SK-N-SH treated with all-trans-retinoic acid at 6 μM for 48 hours (cell line): ENCODE measurements at regions not wholly inside any gene's neighbourhood (a gene's known extent, or its start where the extent isn't known, plus 50 kb on each side); places are given as distances from the start of the nearest gene placed in this dataset.
"Not testable (repeated sequence)": the region's sequence is repeated elsewhere in the genome, so short reads cannot be mapped to it uniquely, and the experiment has no call there.

Source experiments
- ATAC-seq: fragments of 200-7000 bp; cut with Tn5 transposase; 3 replicates; pipeline ENCODE4 v1.9.1; 2020; ENCODE audit warnings: mild to moderate bottlenecking, moderate library complexity
- ARNTL ChIP-seq: fragments of 450-650 bp; formaldehyde crosslinking; IDR thresholded peaks from 2 replicates; pipeline ENCODE4 v1.5.0; 2020; ENCODE audit warnings: low read depth, mild to moderate bottlenecking, moderate library complexity, borderline replicate concordance
- BACH2 ChIP-seq: fragments of 250-450 bp; sonication (Bioruptor Pico); IDR thresholded peaks from 2 replicates; pipeline ENCODE4 v1.9.0; 2021; ENCODE audit warnings: mild to moderate bottlenecking, borderline replicate concordance
- CREB5 ChIP-seq: fragments of 250-450 bp; sonication (Bioruptor Pico); IDR thresholded peaks from 2 replicates; pipeline ENCODE4 v1.5.1; 2020; ENCODE audit warnings: low read depth, mild to moderate bottlenecking, moderate library complexity
- CSDC2 ChIP-seq: fragments of 250-450 bp; sonication (Bioruptor Pico); IDR thresholded peaks from 2 replicates; pipeline ENCODE4 v1.5.0; 2020; ENCODE audit warnings: mild to moderate bottlenecking, moderate library complexity
- CSRNP3 ChIP-seq: fragments of 250-450 bp; sonication (Bioruptor Pico); IDR thresholded peaks from 2 replicates; pipeline ENCODE4 v1.5.1; 2021; ENCODE audit warnings: mild to moderate bottlenecking, moderate library complexity
- ESRRG ChIP-seq: fragments of 250-450 bp; sonication (Bioruptor Pico); IDR thresholded peaks from 2 replicates; pipeline ENCODE4 v1.6.1; 2021; ENCODE audit warnings: mild to moderate bottlenecking
- GLIS3 ChIP-seq: fragments of 250-450 bp; sonication (Bioruptor Pico); IDR thresholded peaks from 2 replicates; pipeline ENCODE4 v1.5.0; 2020; ENCODE audit warnings: mild to moderate bottlenecking, moderate library complexity
- ISL1 ChIP-seq: fragments of 250-450 bp; sonication (Bioruptor Pico); IDR thresholded peaks from 2 replicates; pipeline ENCODE4 v2.1.2; 2022; ENCODE audit warnings: mild to moderate bottlenecking, moderate library complexity
- OSR1 ChIP-seq: fragments of 250-450 bp; sonication (Bioruptor Pico); IDR thresholded peaks from 2 replicates; pipeline ENCODE4 v1.8.0; 2022; ENCODE audit warnings: moderate library complexity, mild to moderate bottlenecking, inconsistent platforms
- PATZ1 ChIP-seq: fragments of 250-450 bp; sonication (Bioruptor Pico); IDR thresholded peaks from 2 replicates; pipeline ENCODE4 v1.8.0; 2020; ENCODE audit warnings: mild to moderate bottlenecking, moderate library complexity, borderline replicate concordance
- POU6F1 ChIP-seq: fragments of 250-450 bp; sonication (Bioruptor Pico); IDR thresholded peaks from 2 replicates; pipeline ENCODE4 v1.8.0; 2021; ENCODE audit warnings: low read depth, mild to moderate bottlenecking, moderate library complexity, borderline replicate concordance
- PPARA ChIP-seq: fragments of 250-450 bp; sonication (Bioruptor Pico); IDR thresholded peaks from 2 replicates; pipeline ENCODE4 v1.5.0; 2020; ENCODE audit warnings: mild to moderate bottlenecking, borderline replicate concordance
- SNAI2 ChIP-seq: fragments of 250-450 bp; sonication (Bioruptor Pico); IDR thresholded peaks from 2 replicates; pipeline ENCODE4 v1.5.0; 2020; ENCODE audit warnings: mild to moderate bottlenecking, moderate library complexity
- TCF4 ChIP-seq: fragments of 250-450 bp; sonication (Bioruptor Pico); IDR thresholded peaks from 2 replicates; pipeline ENCODE4 v1.8.0; 2021; ENCODE audit warnings: mild to moderate bottlenecking, moderate library complexity, borderline replicate concordance
- TOX ChIP-seq: fragments of 250-450 bp; sonication (Bioruptor Pico); IDR thresholded peaks from 2 replicates; pipeline ENCODE4 v1.8.0; 2021; ENCODE audit warnings: mild to moderate bottlenecking, moderate library complexity, borderline replicate concordance
- ZFP3 ChIP-seq: fragments of 250-450 bp; sonication (Bioruptor Pico); IDR thresholded peaks from 2 replicates; pipeline ENCODE4 v1.5.0; 2020; ENCODE audit warnings: mild to moderate bottlenecking, moderate library complexity
- ZFP30 ChIP-seq: fragments of 450-650 bp; formaldehyde crosslinking; IDR thresholded peaks from 2 replicates; pipeline ENCODE4 v1.5.0; 2022; ENCODE audit warnings: mild to moderate bottlenecking, moderate library complexity
- ZNF565 ChIP-seq: fragments of 450-650 bp; formaldehyde crosslinking; conservative IDR thresholded peaks from 2 replicates; pipeline ENCODE4 v1.5.0; 2020; ENCODE audit warnings: low read depth, mild to moderate bottlenecking, moderate library complexity
- ZNF70 ChIP-seq: fragments of 450-650 bp; formaldehyde crosslinking; IDR thresholded peaks from 2 replicates; pipeline ENCODE4 v1.5.0; 2020; ENCODE audit warnings: mild to moderate bottlenecking, moderate library complexity
- ZNF8 ChIP-seq: fragments of 450-650 bp; formaldehyde crosslinking; IDR thresholded peaks from 2 replicates; pipeline ENCODE4 v1.5.0; 2020; ENCODE audit warnings: mild to moderate bottlenecking, moderate library complexity

- ATAC-seq: no peak
- TF ChIP-seq ZNF565 (CRISPR knock-in tag) (no peak), ZNF8 (CRISPR knock-in tag) (no peak), BACH2 (no peak), PATZ1 (CRISPR knock-in tag) (no peak), GLIS3 (CRISPR knock-in tag) (no peak), ESRRG (CRISPR knock-in tag) (no peak), ZFP30 (no peak), POU6F1 (CRISPR knock-in tag) (no peak), ZNF70 (CRISPR knock-in tag) (no peak), ZFP3 (no peak), OSR1 (CRISPR knock-in tag) (no peak), CSDC2 (no peak), PPARA (CRISPR knock-in tag) (no peak), SNAI2 (no peak), TOX (CRISPR knock-in tag) (no peak), ISL1 (no peak)
These were observed 61.4 kb upstream of the ZNF217 start for GRCh38 chr20:53654932-53655624.

- ATAC-seq: not testable (repeated sequence)
These were observed 60.9 kb upstream of the ZNF217 start for GRCh38 chr20:53654521-53654920.

GRCh38 chr20:53652859-53653517 is 59.3 kb upstream of the ZNF217 start:
- ATAC-seq: no peak
- TF ChIP-seq PPARA (CRISPR knock-in tag) (no peak), PATZ1 (CRISPR knock-in tag) (no peak), ZNF70 (CRISPR knock-in tag) (no peak), ISL1 (no peak), TOX (CRISPR knock-in tag) (no peak), POU6F1 (CRISPR knock-in tag) (no peak), ZFP3 (no peak), ZNF8 (CRISPR knock-in tag) (no peak), ARNTL (CRISPR knock-in tag) (no peak)

- peak; percentile 33; the same call in 2 of the 3 replicates for ATAC-seq
- TF ChIP-seq TCF4 (CRISPR knock-in tag) (no peak), ZFP3 (no peak), ISL1 (no peak), PPARA (CRISPR knock-in tag) (no peak), ZFP30 (no peak), TOX (CRISPR knock-in tag) (no peak), SNAI2 (no peak), ZNF8 (CRISPR knock-in tag) (no peak), PATZ1 (CRISPR knock-in tag) (no peak), CREB5 (no peak), ZNF565 (CRISPR knock-in tag) (no peak), ZNF70 (CRISPR knock-in tag) (no peak), CSRNP3 (CRISPR knock-in tag) (no peak)
These were observed 58.6 kb upstream of the ZNF217 start for GRCh38 chr20:53652090-53652858.
